GM12865 (cell line): ENCODE measurements at regions not wholly inside any gene's neighbourhood (a gene's known extent, or its start where the extent isn't known, plus 50 kb on each side); places are given as distances from the start of the nearest gene placed in this dataset.
A peak's percentile ranks its signal among the peaks of the same experiment; 100 is the strongest.

Experiments used
- DNase-seq: peaks from one replicate; pipeline ENCODE4 v3.0.0; 2010; ENCODE audit warnings: low read depth
- H3K4me3 ChIP-seq: 2 replicates; pipeline ENCODE4 v1.5.1; 2011; ENCODE audit warnings: mild to moderate bottlenecking, low read depth, low read length, control low read depth
- CTCF ChIP-seq: IDR thresholded peaks from 2 replicates; pipeline ENCODE4 v1.5.1; 2011; ENCODE audit warnings: low read length, control low read depth, low read depth, inconsistent platforms; ENCODE audit not compliant: insufficient read depth; ENCODE audit errors: missing control alignments

GRCh38 chr12:127143020-127143419 lies 1124.0 kb upstream of the TMEM132C start:
- H3K4me3 ChIP-seq = no peak overlapping the region
- DNase-seq = no peak
- no peak for TF ChIP-seq CTCF

- H3K4me3 ChIP-seq = no peak overlapping the region
- no peak for TF ChIP-seq CTCF
Measured at GRCh38 chr12:127144770-127145169, 1122.2 kb upstream of the TMEM132C start.

DNA sequence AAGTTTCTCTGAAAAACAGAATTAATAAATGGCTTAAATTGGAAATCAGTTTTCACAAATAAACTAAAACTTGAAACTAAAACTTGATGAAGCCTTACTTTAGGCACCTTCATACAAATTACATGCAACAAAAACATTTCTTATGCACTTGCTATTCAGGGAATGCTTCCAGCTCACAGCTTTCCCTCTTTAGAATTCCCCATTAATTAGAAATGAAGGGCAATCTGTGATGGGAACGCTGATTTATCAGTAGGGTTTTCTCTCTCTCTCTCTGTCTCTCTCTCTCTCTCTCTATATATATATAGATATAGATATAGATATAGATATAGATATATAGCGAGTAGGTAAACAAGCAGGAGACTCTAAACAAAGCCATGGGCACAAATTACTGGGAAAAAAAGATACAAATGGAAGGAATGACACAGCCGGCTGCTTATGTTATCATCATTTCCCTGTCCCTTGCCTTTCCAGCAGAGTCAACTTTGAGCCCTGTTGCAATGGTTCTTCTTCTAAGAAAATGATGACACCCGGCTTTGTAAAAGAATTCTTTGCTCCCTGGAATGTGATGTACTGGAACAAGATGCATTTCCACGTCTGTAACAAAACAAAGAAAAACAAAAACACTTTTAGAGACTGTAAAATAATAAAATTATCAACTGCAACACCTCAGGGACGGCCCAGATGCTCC lies 1121.6 kb upstream of the TMEM132C start:
- DNase-seq = no peak
- H3K4me3 ChIP-seq = no peak overlapping the region
- no peak for TF ChIP-seq CTCF

More at GRCh38 chr12:127144770-127145169, 1122.2 kb upstream of the TMEM132C start:
- no peak for DNase-seq

- no peak overlapping the region for H3K4me3 ChIP-seq
- DNase-seq = no peak
- TF ChIP-seq CTCF = no peak
Measured at GRCh38 chr12:127145929-127146789, 1120.8 kb upstream of the TMEM132C start.

DNA sequence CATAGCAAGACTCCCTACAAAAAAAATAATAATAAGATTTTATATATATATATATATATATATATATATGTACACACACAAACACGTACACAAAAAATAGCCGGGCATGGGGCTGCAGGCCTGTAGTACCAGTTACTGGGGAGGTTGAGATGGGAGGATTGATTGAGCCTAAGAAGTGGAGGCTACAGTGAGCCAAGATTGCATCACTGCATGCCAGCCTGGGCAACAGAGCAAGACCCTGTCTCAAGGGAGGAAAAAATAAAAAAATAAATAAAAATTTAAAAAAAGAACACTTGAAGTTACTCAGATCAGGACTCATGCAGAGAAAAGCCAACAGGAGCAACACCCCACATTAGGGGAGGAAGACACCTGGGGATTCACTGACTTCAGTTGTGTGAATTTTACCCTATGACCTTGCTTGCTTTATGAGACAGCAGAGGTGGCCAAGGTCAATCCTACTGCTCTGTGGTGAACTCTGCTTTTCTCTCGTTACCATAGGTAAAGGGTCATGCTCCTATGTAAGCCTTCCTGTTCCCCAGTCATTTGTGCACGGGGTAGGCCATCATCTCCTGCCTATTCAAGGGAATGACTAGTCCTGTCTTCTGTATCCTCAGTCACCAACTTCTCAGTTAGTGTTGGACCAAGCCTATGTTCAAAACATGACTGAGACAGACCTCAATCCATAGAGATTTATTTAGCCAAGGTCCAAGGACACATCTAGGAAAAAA lies 1119.8 kb upstream of the TMEM132C start:
- peak; percentile 30 for DNase-seq
- H3K4me3 ChIP-seq = no peak overlapping the region
- TF ChIP-seq CTCF = no peak

DNA sequence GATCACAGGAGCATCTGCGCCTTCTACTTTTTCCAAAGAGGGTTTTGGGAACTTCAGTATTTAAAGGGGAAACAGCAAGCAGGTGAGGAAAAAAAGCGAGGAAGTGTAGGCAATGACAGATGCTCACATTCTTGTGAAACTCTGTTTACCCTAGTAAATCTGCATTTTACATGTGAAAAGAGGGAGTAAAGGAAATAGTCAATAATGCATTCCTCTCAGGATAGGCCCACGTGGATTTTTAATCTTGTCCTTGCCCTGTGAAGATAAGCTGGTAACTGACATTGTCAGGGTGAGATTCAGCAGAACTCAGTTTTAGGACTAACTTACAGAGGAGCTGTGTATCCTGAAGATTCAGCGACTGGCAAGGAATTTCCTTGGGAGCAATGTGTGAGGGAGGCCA lies 1119.2 kb upstream of the TMEM132C start:
- no peak overlapping the region for H3K4me3 ChIP-seq
- DNase-seq = no peak
- TF ChIP-seq CTCF = no peak
